ENCODE measurements at regions not wholly inside any gene's neighbourhood (a gene's known extent, or its start where the extent isn't known, plus 50 kb on each side); places are given as distances from the start of the nearest gene placed in this dataset.

- DNase-seq (ENCODE audit: insufficient read length, low spot score) (no peak), FAIRE-seq (no peak)
- TF ChIP-seq, protein P1, sequence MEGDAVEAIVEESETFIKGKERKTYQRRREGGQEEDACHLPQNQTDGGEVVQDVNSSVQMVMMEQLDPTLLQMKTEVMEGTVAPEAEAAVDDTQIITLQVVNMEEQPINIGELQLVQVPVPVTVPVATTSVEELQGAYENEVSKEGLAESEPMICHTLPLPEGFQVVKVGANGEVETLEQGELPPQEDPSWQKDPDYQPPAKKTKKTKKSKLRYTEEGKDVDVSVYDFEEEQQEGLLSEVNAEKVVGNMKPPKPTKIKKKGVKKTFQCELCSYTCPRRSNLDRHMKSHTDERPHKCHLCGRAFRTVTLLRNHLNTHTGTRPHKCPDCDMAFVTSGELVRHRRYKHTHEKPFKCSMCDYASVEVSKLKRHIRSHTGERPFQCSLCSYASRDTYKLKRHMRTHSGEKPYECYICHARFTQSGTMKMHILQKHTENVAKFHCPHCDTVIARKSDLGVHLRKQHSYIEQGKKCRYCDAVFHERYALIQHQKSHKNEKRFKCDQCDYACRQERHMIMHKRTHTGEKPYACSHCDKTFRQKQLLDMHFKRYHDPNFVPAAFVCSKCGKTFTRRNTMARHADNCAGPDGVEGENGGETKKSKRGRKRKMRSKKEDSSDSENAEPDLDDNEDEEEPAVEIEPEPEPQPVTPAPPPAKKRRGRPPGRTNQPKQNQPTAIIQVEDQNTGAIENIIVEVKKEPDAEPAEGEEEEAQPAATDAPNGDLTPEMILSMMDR (IDR thresholded peaks at IDR 0.05; ENCODE audit: insufficient read depth, missing control alignments), result no peak
These were observed 393.9 kb upstream of the C9orf72 start for GRCh38 chr9:27967210-27967609.

GRCh38 chr9:27977931-27978330, 404.6 kb upstream of the C9orf72 start:
- TF ChIP-seq, protein P1 (IDR thresholded peaks at IDR 0.05; ENCODE audit: insufficient read depth, missing control alignments), result no peak
- DNase-seq (ENCODE audit: insufficient read length, low spot score) (no peak), FAIRE-seq (no peak)

GRCh38 chr9:27985714-27986113, 412.4 kb upstream of the C9orf72 start:
- TF ChIP-seq, protein P1 (IDR thresholded peaks at IDR 0.05; ENCODE audit: insufficient read depth, missing control alignments), result no peak
- DNase-seq (ENCODE audit: insufficient read length, low spot score), result no peak
- FAIRE-seq, result peak; percentile 16

- DNase-seq (ENCODE audit: insufficient read length, low spot score) (no peak), FAIRE-seq (no peak)
- TF ChIP-seq, protein P1 (IDR thresholded peaks at IDR 0.05; ENCODE audit: insufficient read depth, missing control alignments), result no peak
These were observed 417.2 kb upstream of the C9orf72 start for GRCh38 chr9:27990524-27990923.

DNA sequence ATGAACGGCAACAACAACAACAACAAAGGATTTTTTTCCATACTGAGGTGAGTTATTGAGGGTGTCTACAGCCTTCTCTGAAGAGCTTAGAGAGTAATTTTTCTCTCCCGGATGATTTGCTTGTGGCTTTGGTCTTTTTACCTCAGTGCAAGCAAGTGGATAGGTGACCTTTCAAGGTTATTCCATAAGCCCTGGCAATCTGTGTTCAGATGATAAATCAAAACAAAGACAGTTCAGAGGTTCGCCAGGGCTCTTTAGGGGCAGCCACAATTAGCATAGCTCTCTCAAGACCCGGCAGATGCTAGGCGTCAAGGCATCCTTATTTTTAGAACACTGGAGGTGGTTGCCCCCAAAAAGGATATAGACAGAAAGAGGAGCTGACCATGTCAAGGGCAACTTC, 417.9 kb upstream of the C9orf72 start:
- TF ChIP-seq, protein P1 (IDR thresholded peaks at IDR 0.05; ENCODE audit: insufficient read depth, missing control alignments), result no peak
- FAIRE-seq (no peak), DNase-seq (ENCODE audit: insufficient read length, low spot score) (no peak)

DNA sequence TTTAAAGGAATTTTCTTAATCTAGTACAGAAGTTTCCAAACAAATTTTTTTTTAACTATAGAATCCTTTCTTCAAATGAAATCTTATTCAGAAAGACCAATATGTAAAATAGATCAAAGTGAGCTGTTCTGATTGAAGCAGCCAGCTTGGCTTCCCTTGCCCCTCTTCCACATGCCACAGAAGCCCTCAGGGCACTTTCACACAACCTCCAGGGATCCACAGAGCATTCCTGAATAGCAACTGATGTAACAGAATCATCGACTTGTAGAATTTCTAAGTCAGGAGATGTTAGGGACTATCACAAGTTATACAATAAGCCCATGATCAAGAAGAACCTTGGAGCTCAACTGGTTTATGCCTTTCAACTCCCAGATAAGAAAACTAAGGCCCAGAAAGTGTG, 427.8 kb upstream of the C9orf72 start:
- FAIRE-seq, result no peak
- TF ChIP-seq, protein P1 (IDR thresholded peaks at IDR 0.05; ENCODE audit: insufficient read depth, missing control alignments), result no peak
- no peak for DNase-seq (ENCODE audit: insufficient read length, low spot score)

GRCh38 chr9:28004900-28005299, 431.6 kb upstream of the C9orf72 start:
- FAIRE-seq, result peak; percentile 71
- DNase-seq (ENCODE audit: insufficient read length, low spot score), result no peak
- TF ChIP-seq, protein P1 (IDR thresholded peaks at IDR 0.05; ENCODE audit: insufficient read depth, missing control alignments), result no peak

All from D721Med (cell line).